HG03135 (cell line): ENCODE measurements at regions not wholly inside any gene's neighbourhood (a gene's known extent, or its start where the extent isn't known, plus 50 kb on each side); places are given as distances from the start of the nearest gene placed in this dataset.
"Not testable (repeated sequence)": the region's sequence is repeated elsewhere in the genome, so short reads cannot be mapped to it uniquely, and the experiment has no call there.

Experiments
- ATAC-seq: cut with Tn5 transposase; IDR thresholded peaks from one replicate; pipeline ENCODE4 v1.9.1; 2021; ENCODE audit warnings: mild to moderate bottlenecking, moderate library complexity; ENCODE audit not compliant: unreplicated experiment

DNA sequence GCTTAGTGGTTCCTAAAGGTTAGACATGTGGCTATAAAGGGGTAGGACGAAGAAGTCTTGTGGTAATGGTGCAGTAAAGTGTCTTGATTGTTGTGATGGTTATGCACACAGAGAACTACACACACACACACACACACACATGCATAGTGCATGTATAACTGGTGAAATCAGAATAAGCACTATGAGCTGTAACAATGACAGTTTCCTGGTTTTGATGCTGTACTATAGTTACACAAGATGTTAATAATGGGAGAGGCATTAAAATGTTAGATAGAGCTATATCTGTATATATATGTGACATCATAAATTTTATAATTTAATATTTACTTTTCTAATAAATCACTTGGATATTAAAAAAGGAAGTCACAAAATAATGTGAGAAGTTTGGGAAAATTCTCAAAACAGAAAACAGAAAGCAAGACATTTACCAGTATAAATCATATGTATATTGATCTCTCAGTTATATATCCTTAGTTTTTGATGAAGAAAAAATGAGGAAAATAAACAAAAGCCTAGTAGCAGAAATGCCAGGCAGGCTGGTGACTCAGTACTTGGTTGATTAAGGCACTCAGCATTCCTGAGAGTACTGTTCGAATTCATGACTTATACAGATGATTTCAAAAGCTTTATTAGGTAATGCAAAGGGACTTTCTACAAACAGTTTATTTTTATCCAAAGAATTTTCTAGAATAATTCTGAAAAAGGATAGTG lies 350.5 kb upstream of the DAB2 start:
- ATAC-seq = no peak

DNA sequence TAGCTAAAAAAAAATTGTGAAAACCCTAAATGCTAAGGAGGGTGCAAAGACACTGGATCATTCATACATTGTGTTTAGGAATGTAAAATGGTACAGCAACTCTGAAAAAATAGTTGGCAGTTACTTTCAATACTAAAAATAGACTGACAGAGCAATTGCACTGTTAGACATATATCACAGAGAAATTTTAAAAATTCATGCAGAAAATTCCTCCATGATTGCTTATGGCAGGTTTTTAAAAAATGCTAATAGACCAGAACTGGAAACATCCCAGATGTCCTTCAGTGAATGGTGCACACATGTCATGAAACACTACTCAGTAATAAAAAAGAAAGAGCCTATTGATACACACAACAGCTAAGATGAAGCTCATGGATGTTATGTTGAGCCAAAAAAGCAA lies 349.8 kb upstream of the DAB2 start:
- no peak for ATAC-seq

DNA sequence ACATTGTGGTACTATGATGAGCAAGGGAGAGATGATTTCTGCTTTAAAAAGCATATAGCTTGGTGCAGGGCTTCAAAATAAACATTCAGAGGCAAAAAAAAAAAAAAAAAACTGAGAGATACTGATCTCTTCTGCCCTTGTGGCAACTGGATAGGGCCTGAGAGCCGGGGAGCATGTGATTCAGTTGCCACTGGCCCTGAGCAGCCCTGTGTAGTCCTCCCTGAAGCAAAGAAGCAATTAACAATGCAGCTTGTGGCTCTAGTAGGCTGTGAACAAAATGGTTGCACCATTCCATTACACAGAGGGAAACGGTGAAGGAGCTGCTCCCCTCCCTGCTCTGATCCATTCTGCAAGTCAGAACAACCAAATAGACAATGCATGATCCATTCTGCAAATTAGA lies 347.5 kb upstream of the DAB2 start:
- no peak for ATAC-seq

DNA sequence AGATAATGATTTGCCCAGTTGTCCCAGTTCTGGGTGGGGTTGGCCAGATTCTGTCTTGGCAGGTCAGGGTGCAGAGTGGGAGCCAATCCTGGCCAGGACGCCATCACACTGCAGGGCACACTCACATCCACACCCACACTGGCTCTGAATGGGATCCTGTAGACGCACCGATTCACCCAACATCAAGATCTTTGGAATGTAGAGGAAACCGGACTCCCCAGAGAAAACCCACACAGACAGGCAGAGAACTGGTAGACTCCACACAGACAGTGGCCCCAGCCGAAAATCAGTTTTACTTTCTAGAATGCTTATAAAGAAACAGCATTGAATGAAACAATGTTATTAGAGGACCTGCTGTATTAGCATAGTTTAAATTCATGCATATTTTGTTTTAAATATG lies 343.1 kb upstream of the DAB2 start:
- ATAC-seq = no peak

DNA sequence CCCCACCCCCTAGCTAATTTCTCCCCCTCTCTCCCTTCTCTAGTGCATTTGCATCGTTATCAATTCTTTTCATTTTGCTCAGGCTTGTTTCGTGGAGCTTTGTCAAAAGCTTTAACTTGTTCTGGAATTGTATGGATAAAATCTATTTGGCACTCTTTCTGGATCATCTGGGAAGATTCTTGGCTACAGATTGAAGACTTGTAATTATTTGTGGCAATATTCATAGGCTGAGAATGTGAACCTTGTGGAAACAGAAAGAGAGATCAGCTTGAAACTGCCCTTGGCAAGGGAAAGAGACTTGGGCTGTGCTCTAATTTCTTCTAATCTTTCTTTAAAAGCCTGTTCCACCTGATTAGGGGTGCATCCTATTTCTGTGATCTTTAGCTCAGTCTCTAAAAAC lies 340.6 kb upstream of the DAB2 start:
- no peak for ATAC-seq

DNA sequence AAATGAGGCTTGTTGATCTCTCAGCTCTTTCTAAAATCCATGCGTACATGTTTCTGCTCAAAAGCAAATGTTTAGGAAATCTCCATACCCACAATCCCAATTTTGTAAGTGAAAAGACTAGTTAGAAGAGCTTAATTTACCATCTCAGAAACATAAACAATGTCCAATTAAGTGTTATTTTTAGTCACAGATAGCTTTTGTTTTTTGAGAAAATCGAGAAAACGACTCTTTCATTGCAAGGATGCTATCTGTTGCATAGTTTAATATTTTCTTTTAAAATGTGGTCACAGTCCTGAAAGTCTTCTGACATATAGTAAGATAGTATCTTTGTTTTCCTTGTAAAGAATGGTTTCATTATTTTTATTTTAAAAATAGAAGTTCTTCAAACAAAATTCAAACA lies 338.0 kb upstream of the DAB2 start:
- no peak for ATAC-seq

DNA sequence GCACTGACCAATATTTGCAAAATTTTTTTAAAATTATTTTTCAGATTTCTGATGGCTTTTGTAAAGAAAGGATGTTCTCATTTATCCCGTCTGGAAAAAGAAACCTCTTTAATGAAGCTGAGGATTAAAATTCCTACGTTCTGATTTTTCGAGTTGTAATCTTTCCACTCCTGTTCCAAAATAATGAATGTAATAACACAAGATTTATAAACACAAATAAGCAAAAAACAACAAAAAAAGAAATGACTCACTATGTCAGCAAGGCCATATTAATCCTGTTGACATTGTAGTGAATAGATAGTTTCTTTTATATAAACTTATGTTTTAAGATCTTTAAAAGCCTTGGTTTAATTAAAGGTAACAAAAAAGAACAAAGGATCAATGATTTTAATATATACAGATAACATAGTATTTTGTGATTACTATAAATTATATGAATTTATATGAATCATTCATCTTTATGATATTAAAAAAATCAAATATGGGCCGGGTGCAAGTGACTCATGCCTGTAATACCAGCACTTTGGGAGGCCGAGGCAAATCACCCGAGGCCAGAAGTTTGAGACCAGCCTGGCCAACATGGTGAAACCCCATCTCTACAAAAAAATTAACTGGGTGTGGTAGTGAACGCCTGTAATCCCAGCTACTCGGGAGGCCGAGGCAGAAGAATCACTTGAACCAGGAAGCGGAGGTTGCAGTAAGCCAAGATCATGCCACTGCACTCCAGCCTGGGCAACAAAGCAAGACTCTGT lies 336.6 kb upstream of the DAB2 start:
- ATAC-seq = no peak

DNA sequence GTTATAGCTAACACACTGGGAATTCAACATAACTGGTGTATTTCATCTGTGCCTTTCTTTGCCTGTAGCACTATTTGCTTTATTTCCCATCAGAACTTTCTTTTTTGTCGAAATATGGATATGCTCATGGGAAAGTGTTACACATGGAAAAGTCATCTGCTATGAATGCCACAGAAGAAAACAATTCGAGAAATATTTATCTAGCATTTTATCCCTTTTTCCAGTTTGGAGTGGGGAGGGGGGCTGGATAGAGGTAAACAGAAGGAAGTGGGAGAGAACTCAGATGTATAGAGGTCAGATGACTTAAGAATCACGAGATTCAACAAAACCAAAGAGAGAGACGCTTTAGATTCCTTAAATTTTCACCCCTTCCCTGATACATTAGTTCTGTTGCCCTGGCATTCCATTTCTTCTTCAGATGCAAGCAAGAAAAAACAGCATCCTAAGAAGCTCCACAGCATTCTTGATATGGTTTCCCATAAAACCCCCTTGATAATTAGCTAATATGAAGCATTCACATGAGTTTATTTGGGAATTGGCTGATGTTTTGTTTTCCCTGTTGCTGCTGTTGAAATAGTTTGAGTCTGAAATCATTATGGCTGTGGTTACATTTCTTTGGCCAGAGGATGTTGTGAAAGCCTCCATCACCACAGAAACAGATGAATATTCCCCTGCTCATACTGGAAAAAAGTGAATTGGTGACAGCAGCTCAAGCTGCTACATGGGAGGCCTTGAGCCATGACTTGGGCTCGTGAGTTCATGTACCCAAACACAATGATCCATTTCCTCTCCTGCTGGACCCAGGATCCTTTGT lies 335.8 kb upstream of the DAB2 start:
- ATAC-seq = no peak

DNA sequence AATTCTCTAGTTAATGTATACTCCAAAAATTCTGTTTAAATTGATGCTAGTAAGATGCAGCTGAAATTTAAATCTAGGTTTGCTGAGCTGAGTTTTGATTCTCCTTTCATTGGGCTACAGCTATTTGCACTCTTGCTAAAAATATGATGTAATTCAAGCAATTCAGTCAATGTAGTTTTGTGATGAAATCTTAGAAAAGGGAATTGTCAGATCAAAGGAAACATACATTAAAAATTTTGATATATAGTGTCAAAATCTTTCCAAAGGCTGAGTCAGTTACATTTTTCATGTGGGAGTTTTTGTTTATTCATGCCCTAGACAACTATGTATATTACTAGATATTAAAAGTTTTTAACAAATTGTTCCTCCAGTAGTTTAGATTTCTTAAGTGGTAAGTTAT lies 334.9 kb upstream of the DAB2 start:
- ATAC-seq = no peak

DNA sequence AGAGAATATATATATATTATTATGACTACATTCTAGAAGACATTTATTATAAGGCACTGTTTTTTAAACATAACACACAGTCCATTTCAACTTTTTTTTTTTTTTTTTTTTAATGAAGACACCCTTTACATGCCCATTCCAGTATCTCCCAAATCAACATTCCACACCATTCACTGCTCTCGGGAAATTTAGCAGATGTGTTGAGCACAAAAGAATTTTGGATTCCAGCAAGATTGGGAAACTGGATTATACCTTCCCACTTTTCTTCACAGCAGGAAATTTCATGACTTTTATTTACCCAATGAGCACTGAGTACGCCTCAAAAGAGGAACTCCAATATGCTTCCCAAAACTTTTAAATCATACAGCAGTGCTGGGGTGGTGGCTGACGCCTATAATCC lies 333.6 kb upstream of the DAB2 start:
- no peak for ATAC-seq

DNA sequence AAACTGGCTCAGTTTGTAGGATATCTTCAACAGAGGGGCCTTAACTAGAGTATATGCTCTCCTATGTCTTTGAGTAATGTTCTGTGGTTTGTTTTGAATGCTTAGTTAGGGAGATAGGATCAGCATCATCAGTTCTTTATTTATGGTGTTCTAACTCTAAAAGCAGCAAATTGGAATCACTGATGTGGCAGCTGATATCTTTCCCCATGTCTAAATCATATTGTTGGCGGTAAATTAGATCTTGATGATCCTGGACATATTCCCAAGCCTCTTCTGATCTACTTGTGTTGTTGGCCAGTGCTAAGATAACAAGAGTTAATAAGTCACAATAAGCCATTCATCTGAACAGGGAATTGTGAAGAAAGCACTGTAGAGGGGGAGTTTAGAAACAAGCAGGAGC lies 332.4 kb upstream of the DAB2 start:
- ATAC-seq = no peak

DNA sequence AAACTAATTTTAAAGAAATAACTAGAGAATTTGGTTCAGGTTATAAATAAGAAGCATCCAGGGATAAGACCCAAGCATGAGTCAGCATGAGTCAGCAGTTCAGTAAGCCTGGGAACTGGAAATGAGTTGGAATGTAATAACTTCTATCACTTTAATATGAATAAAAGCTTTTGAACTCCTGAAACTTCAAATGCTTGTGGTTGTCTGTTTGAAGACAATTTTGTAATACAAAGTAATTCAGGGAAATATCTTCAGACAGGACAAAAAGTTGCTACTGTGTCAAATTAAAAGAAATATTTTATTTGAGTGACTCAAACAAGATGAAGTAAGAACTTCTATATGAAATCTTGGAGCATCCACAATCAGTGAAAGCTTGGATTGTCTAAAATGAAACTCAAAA lies 331.2 kb upstream of the DAB2 start:
- no peak for ATAC-seq

DNA sequence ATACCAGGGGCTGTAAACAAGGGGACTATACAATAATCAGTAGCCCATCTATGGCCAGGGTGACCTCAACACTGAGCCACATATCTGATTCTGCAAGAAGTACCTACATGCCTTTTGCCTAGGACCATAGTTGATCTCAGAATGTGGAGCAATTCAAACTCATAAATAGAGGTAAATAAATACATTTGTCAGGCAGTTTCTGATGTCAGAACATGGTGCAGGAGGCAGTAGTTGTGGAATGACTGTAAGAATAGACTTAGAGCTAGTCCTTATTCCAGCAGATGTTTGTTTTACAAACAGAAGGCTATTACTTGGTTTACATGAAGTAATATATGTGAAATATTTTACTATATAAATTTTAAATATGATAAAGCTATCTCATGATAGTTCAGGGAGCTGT lies 330.7 kb upstream of the DAB2 start:
- ATAC-seq = no peak

DNA sequence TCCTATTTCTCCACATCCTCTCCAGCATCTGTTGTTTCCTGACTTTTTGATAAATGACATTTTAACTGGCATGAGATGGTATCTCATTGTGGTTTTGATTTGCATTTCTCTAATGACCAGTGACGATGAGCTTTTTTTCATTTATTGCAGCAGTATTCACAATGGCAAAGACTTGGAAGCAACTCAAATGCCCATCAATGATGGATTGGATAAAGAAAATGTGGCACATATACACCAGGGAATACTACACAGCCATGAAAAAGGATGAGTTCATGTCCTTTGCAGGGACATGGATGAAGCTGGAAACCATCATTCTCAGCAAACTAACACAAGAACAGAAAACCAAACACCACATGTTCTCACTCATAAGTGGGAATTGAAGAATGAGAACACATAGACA lies 329.0 kb upstream of the DAB2 start:
- ATAC-seq = not testable (repeated sequence)

DNA sequence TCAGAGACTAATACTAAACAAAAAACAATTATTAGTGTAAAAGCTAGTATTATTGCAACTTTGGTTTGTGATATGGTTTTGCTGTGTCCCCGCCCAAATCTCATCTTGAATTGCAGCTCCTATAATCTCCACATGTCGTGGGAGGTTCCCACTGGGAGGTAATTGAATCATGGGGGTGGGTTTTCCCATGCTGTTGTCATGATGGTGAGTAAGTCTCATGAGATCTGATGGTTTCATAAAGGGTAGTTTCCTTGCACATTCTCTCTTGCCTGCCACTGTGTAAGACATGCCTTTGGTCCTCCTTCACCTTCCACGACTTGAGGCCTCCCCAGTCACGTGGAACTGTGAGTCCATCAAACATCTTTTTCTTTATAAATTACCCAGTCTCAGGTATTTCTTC lies 325.9 kb upstream of the DAB2 start:
- ATAC-seq = no peak

DNA sequence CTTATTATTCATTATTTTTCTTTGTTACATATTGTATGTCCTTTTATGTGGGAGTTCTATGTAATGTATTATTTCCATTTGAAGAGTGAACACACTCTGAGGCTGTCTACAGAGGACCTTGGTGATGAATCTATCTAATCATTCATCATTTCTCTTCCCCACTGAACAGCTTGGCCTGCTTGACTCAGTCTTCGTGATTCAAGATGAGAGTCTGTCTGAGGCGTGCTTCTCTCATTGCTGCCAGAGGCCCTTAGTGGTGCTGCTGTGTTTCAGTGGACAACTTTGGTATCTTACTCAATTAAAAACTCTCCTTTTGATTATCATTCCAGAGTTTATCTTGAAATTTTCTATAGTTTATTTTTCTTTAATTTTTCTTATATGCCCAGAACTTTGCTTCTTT lies 318.1 kb upstream of the DAB2 start:
- no peak for ATAC-seq

DNA sequence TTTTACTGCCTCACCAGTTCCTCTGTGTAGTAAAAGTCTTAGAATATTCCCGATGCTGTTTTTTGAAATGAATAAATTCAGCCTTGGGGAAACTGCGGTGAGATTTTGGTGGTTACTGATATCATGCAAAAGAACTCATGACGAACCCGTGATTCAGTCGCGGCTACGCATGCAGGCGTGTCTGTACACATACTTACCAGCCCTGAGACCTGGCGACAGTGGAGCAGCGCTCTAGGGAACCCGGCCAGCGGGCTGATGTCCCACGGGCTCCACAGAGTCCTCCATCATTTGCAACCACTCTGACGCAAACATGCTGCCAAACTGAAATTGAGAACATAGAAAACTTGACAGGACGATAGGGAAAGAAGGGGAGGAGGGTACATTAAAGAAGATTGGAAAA lies 315.6 kb upstream of the DAB2 start:
- no peak for ATAC-seq

DNA sequence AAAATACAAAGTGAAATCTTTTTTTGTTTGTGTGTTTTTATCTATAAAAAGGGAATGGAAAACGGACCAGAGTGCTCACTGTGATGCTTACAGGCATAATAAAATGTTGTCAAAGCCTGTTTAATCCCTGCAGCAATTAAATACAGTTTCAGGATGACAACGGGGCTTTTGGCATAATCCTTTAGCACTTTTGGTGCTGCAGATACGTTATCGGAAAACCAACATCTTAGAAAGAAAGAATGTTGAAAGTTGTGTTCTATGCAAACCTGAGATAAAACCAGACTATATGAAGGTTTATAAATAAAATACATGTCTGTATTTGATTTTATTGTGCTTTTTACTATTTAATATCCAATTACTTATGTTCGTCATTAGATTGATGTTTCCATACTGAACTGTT lies 307.4 kb upstream of the DAB2 start:
- ATAC-seq = no peak

DNA sequence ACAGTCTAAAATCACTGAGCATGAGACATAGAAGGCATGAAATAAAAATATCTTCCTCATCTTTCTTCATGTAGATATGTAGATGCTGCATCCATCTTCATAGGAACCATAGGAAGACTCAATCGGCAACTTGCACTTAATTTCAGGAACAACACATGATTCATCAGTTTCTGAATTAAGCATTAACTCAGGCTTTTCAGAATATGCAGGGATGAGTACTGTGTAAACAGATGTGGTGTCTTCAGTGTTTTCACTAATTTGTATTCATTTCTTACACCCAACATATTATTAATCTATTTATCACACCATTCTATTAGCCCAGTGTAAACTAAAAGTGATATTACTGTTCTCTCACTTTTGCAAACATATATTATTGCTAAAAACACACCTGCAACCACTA lies 305.9 kb upstream of the DAB2 start:
- no peak for ATAC-seq

DNA sequence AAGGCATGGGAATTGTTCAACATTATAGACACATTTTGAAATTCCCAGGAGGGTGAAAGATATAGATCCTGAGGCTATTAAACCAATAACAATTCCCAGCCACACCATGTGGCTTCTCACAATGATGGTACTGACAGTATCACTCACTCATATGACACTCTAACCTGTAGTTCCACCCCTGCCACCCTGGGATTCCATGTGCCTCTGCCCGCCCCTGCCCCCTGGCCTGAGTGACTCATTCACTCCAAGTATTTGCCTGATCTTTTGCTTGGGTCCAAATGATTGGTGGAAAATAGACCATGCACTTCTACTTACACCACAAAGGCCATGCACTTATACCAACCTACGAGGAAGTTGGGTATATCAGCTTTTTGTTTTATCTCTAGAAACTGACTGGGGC lies 305.2 kb upstream of the DAB2 start:
- ATAC-seq = no peak

DNA sequence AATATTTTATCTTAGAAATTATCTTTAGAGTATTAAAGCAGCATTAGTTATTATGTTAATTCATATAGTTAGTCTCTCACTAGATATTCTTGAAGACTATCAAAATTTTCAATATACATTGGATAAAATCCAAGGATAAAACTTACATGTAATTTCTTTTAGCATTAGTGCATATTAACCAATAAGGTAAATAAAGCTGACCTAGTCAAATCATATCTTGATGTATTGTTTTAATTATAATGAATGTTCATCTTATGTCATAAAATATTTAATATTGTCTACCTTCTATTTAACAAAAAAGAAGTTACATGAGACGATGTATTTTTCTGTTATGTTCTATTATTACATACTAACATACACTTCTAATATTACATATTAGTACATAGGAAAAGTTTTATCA lies 301.7 kb upstream of the DAB2 start:
- no peak for ATAC-seq

DNA sequence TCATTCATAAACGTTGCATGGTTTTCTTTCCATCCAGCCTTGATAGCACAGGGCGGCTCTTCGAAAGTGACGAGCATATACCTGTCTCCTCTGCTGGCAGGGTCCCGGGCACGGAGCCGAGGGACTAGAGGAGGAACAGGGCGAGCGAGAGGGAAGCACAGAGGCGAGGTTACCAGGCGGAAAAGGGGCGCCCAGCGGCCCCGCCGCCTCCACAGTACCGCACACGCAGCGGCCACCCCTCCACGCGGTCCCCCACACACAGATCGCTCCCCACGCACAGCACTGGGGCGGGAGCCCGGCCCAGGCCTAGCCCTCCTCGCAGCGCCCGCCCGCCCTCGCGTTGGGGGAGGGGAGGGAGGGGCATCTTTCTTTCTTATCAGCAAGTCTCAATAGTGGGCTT lies 296.6 kb upstream of the DAB2 start:
- no peak for ATAC-seq
